NCI-H146 treated with DMSO at 0.1 percent for 48 hours (cell line): ENCODE measurements at regions not wholly inside any gene's neighbourhood (a gene's known extent, or its start where the extent isn't known, plus 50 kb on each side); places are given as distances from the start of the nearest gene placed in this dataset.

Experiments used
- DNase-seq: peaks from one replicate; lab custom pipeline; 2025; ENCODE audit not compliant: unreplicated experiment; lab: John Stamatoyannopoulos, UW

GRCh38 chr15:61640756-61641155 lies 411.7 kb upstream of the RORA start:
- DNase-seq = no peak

- DNase-seq = no peak
These were observed 410.4 kb upstream of the RORA start for GRCh38 chr15:61639491-61639890.

GRCh38 chr15:61634837-61635236 lies 405.7 kb upstream of the RORA start:
- DNase-seq = no peak

DNA sequence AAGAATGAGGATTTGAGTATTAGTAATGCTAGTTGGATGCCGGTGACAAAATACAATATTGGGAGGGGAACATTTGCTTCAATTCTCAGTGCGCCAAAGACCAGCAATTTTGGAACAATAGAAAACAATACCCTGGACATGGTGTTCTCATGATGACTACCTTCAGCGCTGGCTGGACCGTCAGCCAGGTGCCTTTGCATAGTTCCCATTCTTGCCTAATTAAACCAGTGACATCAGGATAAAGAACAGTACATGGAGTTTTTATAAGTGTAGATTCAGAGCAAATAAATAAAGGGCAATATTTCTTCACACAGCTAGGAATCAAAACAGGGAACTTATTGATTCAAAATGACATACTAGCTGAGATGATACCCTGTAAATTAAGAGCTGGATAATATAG lies 404.8 kb upstream of the RORA start:
- DNase-seq = no peak

DNA sequence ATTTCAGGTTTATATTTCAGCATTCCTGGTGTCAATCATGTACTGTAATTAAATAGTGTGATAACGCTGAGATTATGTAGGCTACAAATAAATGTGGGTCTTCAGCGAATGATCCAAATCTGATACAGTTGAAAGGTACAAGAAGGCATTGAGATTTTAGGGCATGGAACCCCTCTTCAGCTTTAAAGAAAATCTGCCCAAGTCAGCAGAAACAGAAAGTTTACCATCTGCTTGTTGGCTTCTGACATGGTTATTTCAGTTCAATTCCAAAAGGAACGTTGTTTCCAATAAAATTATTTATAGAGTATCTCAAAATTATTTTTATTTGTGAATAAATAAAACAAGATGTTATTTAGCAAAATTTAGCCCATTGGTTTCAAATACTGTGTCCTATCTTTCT lies 400.2 kb upstream of the RORA start:
- no peak for DNase-seq

DNA sequence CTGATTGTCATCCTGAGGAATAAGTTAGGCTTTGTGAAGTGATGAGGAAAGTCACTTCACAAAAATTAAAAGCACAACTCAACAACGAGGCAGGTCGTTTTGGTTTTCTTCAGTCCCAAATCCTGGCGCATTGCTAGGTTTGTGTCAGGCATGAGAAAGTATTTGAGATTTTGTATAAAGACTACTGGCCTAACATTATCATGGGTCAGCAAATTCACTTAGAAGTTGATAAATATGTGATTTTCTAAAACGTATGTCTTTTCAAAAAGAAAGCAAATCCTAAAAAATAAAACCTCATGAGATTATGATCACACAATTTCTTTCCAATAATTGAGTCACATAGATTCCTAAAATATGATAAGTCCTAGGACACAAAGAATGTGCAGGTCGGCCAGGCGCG lies 395.8 kb upstream of the RORA start:
- no peak for DNase-seq

GRCh38 chr15:61623746-61624145 lies 394.6 kb upstream of the RORA start:
- no peak for DNase-seq

GRCh38 chr15:61621865-61622264 lies 392.8 kb upstream of the RORA start:
- DNase-seq = no peak

GRCh38 chr15:61621146-61621545 lies 392.0 kb upstream of the RORA start:
- DNase-seq = peak; percentile 57

GRCh38 chr15:61620151-61620550 lies 391.0 kb upstream of the RORA start:
- no peak for DNase-seq

GRCh38 chr15:61613729-61614128 lies 384.6 kb upstream of the RORA start:
- no peak for DNase-seq

GRCh38 chr15:61613138-61613537 lies 384.0 kb upstream of the RORA start:
- no peak for DNase-seq

DNA sequence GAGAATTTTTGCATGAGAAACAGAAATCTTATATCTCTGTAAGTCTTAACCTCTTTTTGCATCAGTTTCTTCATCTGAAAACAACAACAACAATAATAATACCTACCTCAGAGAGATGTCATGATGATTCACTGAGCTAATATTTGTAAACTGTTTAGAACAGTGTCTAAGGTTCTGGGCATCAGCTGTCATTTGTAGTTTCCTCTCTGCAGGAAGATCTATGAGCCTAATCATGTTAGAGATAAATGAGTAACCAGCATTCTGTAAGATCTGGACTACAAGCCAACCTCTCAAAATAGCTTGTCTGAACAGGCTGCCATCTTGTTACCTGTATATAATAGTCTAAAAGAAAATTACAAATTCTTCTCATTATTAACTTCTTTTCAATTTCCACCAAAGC lies 383.0 kb upstream of the RORA start:
- no peak for DNase-seq

GRCh38 chr15:61605343-61605742 lies 376.2 kb upstream of the RORA start:
- no peak for DNase-seq

DNA sequence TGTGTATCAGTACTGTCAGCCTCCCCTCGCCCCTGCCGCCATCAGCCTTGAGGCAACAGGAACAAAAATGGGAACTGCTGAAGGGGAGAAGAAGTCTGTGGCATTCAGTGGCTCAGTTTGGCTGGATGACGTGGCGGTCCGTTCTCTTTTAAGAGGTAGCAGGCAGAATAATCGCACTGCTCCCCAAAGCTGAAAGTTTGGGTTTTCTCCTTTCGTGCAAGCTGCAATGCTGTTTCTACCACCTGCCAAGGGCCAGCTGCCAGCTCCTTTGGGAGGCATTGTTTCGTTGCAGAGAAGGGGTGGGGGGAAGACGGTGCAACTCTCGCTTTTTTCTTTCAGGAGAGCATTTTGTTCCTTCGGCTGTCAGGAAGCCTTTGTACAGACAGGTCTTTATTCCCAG lies 369.6 kb upstream of the RORA start:
- peak; percentile 69 for DNase-seq

DNA sequence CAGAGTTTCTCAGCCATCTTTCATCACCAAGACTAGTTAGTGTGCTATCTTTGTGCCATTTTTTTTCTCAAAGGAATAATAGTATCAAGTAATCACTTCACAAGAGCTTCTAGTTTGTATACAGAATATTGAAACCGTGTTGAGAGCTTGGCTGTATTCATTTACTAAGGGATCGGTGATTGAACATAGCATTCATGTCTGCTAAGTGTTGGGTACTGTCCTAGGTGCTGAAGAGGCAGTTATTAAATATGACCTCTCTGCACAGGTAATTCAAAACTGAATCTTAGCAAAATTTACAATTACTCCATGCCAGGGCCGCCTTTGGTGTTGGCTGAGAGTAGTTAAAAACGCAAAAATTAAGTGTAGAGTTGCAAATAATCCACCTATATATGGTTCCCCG lies 355.3 kb upstream of the RORA start:
- DNase-seq = no peak

DNA sequence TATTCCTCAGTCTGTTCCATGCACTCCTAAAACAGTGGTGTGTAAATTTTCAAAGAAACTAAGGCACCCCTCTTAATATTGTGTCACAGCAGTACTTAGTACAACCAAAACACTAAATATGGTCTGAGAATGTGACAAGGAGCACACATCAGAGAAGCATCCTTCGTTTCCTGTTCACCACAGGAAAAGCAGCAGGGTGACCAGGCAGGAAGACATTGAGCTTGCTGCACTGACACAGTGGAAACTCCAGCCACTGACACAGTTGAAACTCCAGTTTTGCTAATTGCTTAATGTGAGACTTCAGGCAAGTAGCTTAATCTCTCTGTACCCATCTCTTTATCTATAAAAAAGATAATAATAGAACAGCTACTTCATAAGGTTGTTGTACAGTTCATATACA lies 353.0 kb upstream of the RORA start:
- DNase-seq = no peak

- no peak for DNase-seq
These were observed 346.5 kb upstream of the RORA start for GRCh38 chr15:61575597-61575996.

- no peak for DNase-seq
These were observed 341.9 kb upstream of the RORA start for GRCh38 chr15:61571026-61571425.

DNA sequence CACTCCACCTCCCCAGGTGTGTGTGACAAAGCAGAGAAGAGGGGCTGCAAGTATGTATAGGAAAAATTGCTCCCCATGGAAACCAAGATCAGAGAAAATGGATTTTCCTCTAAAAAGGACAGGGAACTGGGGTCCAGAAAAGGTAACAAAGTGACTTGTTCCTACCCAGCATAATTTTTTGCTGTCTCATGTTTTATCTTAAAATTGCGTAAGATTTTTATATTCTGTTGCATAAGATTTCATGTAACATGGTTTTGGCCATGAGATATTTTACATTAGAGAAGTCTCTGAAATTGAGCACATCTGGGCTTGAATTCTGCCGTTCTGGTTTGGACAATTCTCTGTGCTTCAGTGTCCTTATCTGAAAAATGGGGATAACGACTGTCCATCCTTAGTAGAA lies 335.7 kb upstream of the RORA start:
- no peak for DNase-seq

DNA sequence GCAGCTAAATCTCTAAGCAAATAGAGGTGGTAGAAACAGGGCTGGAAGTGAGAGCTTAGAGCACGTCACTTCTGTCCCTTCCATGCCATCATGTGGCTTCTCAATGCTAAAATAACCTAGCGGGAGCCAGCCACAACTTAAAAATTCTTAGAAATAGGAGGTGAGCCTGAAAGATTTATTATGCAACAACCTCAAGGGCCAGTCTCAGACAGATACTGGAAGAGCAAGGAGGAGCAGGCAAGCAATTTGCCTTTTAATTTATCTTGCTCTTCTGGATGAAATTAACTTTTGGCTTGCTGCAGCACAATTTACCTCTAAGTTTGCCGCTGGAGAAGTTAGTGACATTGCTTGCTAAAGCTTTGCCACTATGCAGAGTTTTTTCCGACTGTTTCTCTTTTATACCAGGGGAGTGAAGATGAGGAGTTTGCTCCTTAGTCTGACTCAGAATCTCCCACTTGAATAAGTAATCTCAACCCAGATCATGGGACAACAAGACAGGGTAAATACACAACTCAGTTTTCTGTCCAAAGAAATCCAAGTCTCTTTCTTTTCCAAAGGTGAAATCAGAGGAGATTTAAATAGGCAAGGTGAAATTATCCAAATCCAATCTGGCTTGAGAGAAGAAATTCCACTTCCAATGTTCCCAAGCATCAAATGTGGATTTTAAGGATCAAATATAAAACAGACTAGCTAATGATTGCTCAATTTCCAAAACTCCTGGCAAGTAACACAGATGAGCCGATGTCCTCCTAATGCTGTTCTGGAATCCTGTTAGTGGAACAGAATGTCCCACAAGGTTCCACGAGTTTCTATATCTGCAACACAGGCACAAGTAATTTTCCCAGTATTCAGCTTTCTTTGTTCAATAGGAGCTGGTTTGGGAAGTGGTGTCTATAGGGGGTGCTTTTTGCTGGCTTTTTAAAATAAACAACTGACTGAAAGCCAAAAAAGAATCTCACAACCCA lies 329.4 kb upstream of the RORA start:
- DNase-seq = no peak

GRCh38 chr15:61556037-61556648 lies 327.0 kb upstream of the RORA start:
- no peak for DNase-seq

DNA sequence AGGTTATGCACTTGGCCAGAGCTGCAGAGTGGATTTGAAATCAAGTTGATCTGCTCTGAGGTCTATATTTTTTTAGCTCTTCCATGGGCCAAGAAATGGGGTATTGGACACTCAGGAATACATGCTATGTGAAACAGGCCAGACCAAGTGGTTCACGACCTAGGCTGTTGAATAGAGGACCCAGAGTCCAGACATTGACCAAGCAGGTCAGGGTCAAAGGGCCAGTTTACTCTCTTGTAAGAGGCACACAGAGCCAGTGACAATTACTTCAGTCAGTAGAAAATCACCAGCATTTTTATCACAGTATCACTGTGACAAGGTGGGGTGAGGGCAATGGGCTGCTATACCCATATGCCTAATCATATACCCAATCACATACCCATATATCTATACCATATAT lies 320.6 kb upstream of the RORA start:
- DNase-seq = no peak
